ENCODE measurements at regions not wholly inside any gene's neighbourhood (a gene's known extent, or its start where the extent isn't known, plus 50 kb on each side); places are given as distances from the start of the nearest gene placed in this dataset.

GRCh38 chr3:468172-468571 is 271.6 kb downstream of the CHL1 start:
- no peak overlapping the region for H3K4me3 ChIP-seq (ENCODE audit: low read depth, low read length)
- TF ChIP-seq CTCF (IDR thresholded peaks at IDR 0.05; ENCODE audit: low read depth, low read length) (peak; percentile 62), MYC (IDR thresholded peaks at IDR 0.05; ENCODE audit: low read depth, low read length) (no peak), POLR2A (IDR thresholded peaks at IDR 0.05; ENCODE audit: extremely low read depth, insufficient read length) (no peak)
- peak; percentile 14 for DNase-seq (ENCODE audit: low read depth)

- no peak overlapping the region for H3K4me3 ChIP-seq (ENCODE audit: low read depth, low read length)
- TF ChIP-seq MAX (IDR thresholded peaks at IDR 0.05; ENCODE audit: low read depth, low read length) (no peak), CTCF (IDR thresholded peaks at IDR 0.05; ENCODE audit: low read depth, low read length) (no peak), MYC (IDR thresholded peaks at IDR 0.05; ENCODE audit: low read depth, low read length) (no peak), POLR2A (IDR thresholded peaks at IDR 0.05; ENCODE audit: extremely low read depth, insufficient read length) (no peak)
- no peak for DNase-seq (ENCODE audit: low read depth)
Measured at GRCh38 chr3:473033-473800, 276.7 kb downstream of the CHL1 start.

- DNase-seq (ENCODE audit: low read depth) = no peak
- TF ChIP-seq POLR2A (IDR thresholded peaks at IDR 0.05; ENCODE audit: extremely low read depth, insufficient read length) (no peak), CTCF (IDR thresholded peaks at IDR 0.05; ENCODE audit: low read depth, low read length) (no peak), MAX (IDR thresholded peaks at IDR 0.05; ENCODE audit: low read depth, low read length) (no peak), MYC (IDR thresholded peaks at IDR 0.05; ENCODE audit: low read depth, low read length) (no peak)
- H3K4me3 ChIP-seq (ENCODE audit: low read depth, low read length) = no peak overlapping the region
Measured at GRCh38 chr3:474828-475227, 278.3 kb downstream of the CHL1 start.

GRCh38 chr3:480070-480469 is 283.5 kb downstream of the CHL1 start:
- TF ChIP-seq MAX (IDR thresholded peaks at IDR 0.05; ENCODE audit: low read depth, low read length) (no peak), POLR2A (IDR thresholded peaks at IDR 0.05; ENCODE audit: extremely low read depth, insufficient read length) (no peak), MYC (IDR thresholded peaks at IDR 0.05; ENCODE audit: low read depth, low read length) (no peak), CTCF (IDR thresholded peaks at IDR 0.05; ENCODE audit: low read depth, low read length) (no peak)
- no peak for DNase-seq (ENCODE audit: low read depth)
- H3K4me3 ChIP-seq (ENCODE audit: low read depth, low read length) = no peak overlapping the region

- TF ChIP-seq MYC (IDR thresholded peaks at IDR 0.05; ENCODE audit: low read depth, low read length) (no peak), CTCF (IDR thresholded peaks at IDR 0.05; ENCODE audit: low read depth, low read length) (no peak), POLR2A (IDR thresholded peaks at IDR 0.05; ENCODE audit: extremely low read depth, insufficient read length) (no peak), MAX (IDR thresholded peaks at IDR 0.05; ENCODE audit: low read depth, low read length) (no peak)
- H3K4me3 ChIP-seq (ENCODE audit: low read depth, low read length) = no peak overlapping the region
- no peak for DNase-seq (ENCODE audit: low read depth)
Measured at GRCh38 chr3:481111-481510, 284.5 kb downstream of the CHL1 start.
